ENCODE measurements at regions not wholly inside any gene's neighbourhood (a gene's known extent, or its start where the extent isn't known, plus 50 kb on each side); places are given as distances from the start of the nearest gene placed in this dataset.

- DNase-seq (ENCODE audit: low spot score), result no peak
Observed at GRCh38 chr18:60663060-60663989, 290.8 kb upstream of the MC4R start.

- no peak for DNase-seq (ENCODE audit: low spot score)
Observed at GRCh38 chr18:60664736-60665135, 292.2 kb upstream of the MC4R start.

- no peak for DNase-seq (ENCODE audit: low spot score)
Observed at GRCh38 chr18:60667016-60667415, 294.4 kb upstream of the MC4R start.

GRCh38 chr18:60668583-60668982 lies 296.0 kb upstream of the MC4R start:
- DNase-seq (ENCODE audit: low spot score), result no peak

GRCh38 chr18:60669938-60670337 lies 297.4 kb upstream of the MC4R start:
- no peak for DNase-seq (ENCODE audit: low spot score)

- DNase-seq (ENCODE audit: low spot score), result no peak
Observed at GRCh38 chr18:60671021-60671420, 298.4 kb upstream of the MC4R start.

- no peak for DNase-seq (ENCODE audit: low spot score)
Observed at GRCh38 chr18:60675126-60675525, 302.6 kb upstream of the MC4R start.

GRCh38 chr18:60675801-60676200 lies 303.2 kb upstream of the MC4R start:
- no peak for DNase-seq (ENCODE audit: low spot score)

GRCh38 chr18:60676815-60677214 lies 304.2 kb upstream of the MC4R start:
- no peak for DNase-seq (ENCODE audit: low spot score)

- no peak for DNase-seq (ENCODE audit: low spot score)
Observed at GRCh38 chr18:60684843-60685513, 312.4 kb upstream of the MC4R start.

GRCh38 chr18:60686142-60686541 lies 313.6 kb upstream of the MC4R start:
- no peak for DNase-seq (ENCODE audit: low spot score)

- DNase-seq (ENCODE audit: low spot score), result no peak
Observed at GRCh38 chr18:60691061-60691460, 318.5 kb upstream of the MC4R start.

- DNase-seq (ENCODE audit: low spot score), result no peak
Observed at GRCh38 chr18:60693426-60693825, 320.9 kb upstream of the MC4R start.

GRCh38 chr18:60698901-60699300 lies 326.3 kb upstream of the MC4R start:
- no peak for DNase-seq (ENCODE audit: low spot score)

GRCh38 chr18:60722742-60723141 lies 350.2 kb upstream of the MC4R start:
- DNase-seq (ENCODE audit: low spot score), result no peak

- DNase-seq (ENCODE audit: low spot score), result no peak
Observed at GRCh38 chr18:60732143-60732542, 359.6 kb upstream of the MC4R start.

GRCh38 chr18:60739212-60739611 lies 366.6 kb upstream of the MC4R start:
- no peak for DNase-seq (ENCODE audit: low spot score)

- no peak for DNase-seq (ENCODE audit: low spot score)
Observed at GRCh38 chr18:60740313-60740712, 367.7 kb upstream of the MC4R start.

GRCh38 chr18:60746491-60746890 lies 373.9 kb upstream of the MC4R start:
- DNase-seq (ENCODE audit: low spot score), result no peak

- DNase-seq (ENCODE audit: low spot score), result no peak
Observed at GRCh38 chr18:60746919-60747318, 374.3 kb upstream of the MC4R start.

GRCh38 chr18:60753753-60754152 lies 381.2 kb upstream of the MC4R start:
- DNase-seq (ENCODE audit: low spot score), result no peak

GRCh38 chr18:60754413-60755009 lies 381.9 kb upstream of the MC4R start:
- DNase-seq (ENCODE audit: low spot score), result no peak

- no peak for DNase-seq (ENCODE audit: low spot score)
Observed at GRCh38 chr18:60755134-60755533, 382.6 kb upstream of the MC4R start.
